ENCODE measurements at regions not wholly inside any gene's neighbourhood (a gene's known extent, or its start where the extent isn't known, plus 50 kb on each side); places are given as distances from the start of the nearest gene placed in this dataset.

- H3F3A ChIP-seq (ENCODE audit: insufficient read depth), result no peaks in the 10 kb centered on the region
- H3K27ac ChIP-seq (ENCODE audit: low read depth, low read length), result no peak overlapping the region
- no peaks in the 10 kb centered on the region for H3K9me2 ChIP-seq (replicated peaks; ENCODE audit: insufficient read depth, low read length)
- H3K79me2 ChIP-seq (ENCODE audit: insufficient read depth, low read length), result no peaks in the 10 kb centered on the region
- H3K9ac ChIP-seq (ENCODE audit: low read length), result no peak overlapping the region
- H3K36me3 ChIP-seq (ENCODE audit: low read length), result no peaks in the 10 kb centered on the region
- no peaks in the 10 kb centered on the region for H3K27me3 ChIP-seq (ENCODE audit: low read length)
- no peaks in the 10 kb centered on the region for H3K9me3 ChIP-seq (ENCODE audit: insufficient read depth, low read length)
- H4K20me1 ChIP-seq (ENCODE audit: low read depth, low read length), result no peaks in the 10 kb centered on the region
- no peak for TF ChIP-seq EZH2phosphoT487 (conservative IDR thresholded peaks at IDR 0.05; ENCODE audit: low read length)
- no peak for TF ChIP-seq CTCF (IDR thresholded peaks at IDR 0.05; ENCODE audit: insufficient read depth, low read length, poor library complexity, severe bottlenecking)
- H2AFZ ChIP-seq (ENCODE audit: low read depth, low read length, severe bottlenecking), result no peak overlapping the region
- no peak overlapping the region for H3K4me3 ChIP-seq (ENCODE audit: insufficient read depth, low read length, poor library complexity, severe bottlenecking)
- H3K4me2 ChIP-seq (ENCODE audit: low read depth, low read length, poor library complexity, severe bottlenecking), result no peak overlapping the region
Measured at GRCh38 chr2:53512071-53512826, 255.4 kb upstream of the CHAC2 start.

- no peak overlapping the region for H2AFZ ChIP-seq (ENCODE audit: low read depth, low read length, severe bottlenecking)
- H3K9me2 ChIP-seq (replicated peaks; ENCODE audit: insufficient read depth, low read length), result no peaks in the 10 kb centered on the region
- H3K27ac ChIP-seq (ENCODE audit: low read depth, low read length), result no peak overlapping the region
- H3K9ac ChIP-seq (ENCODE audit: low read length), result no peak overlapping the region
- no peaks in the 10 kb centered on the region for H3K36me3 ChIP-seq (ENCODE audit: low read length)
- H3K9me3 ChIP-seq (ENCODE audit: insufficient read depth, low read length), result no peaks in the 10 kb centered on the region
- no peak overlapping the region for H3K4me3 ChIP-seq (ENCODE audit: insufficient read depth, low read length, poor library complexity, severe bottlenecking)
- H4K20me1 ChIP-seq (ENCODE audit: low read depth, low read length), result no peaks in the 10 kb centered on the region
- no peak overlapping the region for H3K4me2 ChIP-seq (ENCODE audit: low read depth, low read length, poor library complexity, severe bottlenecking)
- no peaks in the 10 kb centered on the region for H3K79me2 ChIP-seq (ENCODE audit: insufficient read depth, low read length)
- no peak for TF ChIP-seq EZH2phosphoT487 (conservative IDR thresholded peaks at IDR 0.05; ENCODE audit: low read length)
- TF ChIP-seq CTCF (IDR thresholded peaks at IDR 0.05; ENCODE audit: insufficient read depth, low read length, poor library complexity, severe bottlenecking), result no peak
- H3F3A ChIP-seq (ENCODE audit: insufficient read depth), result no peaks in the 10 kb centered on the region
- no peaks in the 10 kb centered on the region for H3K27me3 ChIP-seq (ENCODE audit: low read length)
Measured at GRCh38 chr2:53511549-53511948, 256.1 kb upstream of the CHAC2 start.

DNA sequence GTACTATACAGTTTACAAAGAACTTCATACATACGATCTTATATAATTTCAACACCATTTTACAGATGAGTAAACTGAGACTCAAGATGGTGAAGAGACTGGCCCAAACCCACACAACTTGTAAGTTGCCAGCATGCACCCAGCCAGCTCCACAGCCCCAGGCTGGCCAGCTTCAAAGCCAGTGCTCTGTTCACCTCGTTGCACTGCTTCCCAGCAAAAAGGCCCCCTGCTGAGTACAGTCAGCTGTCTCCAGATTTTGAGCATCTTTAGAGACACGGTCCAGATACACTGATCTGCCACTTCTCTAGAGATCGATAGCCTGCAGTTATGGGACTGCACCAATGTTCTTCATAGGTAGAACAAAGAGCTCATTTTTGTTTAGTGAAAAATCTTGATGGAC is 257.2 kb upstream of the CHAC2 start:
- Histone ChIP-seq H3K79me2 (ENCODE audit: insufficient read depth, low read length) (no peaks in the 10 kb centered on the region), H3K4me2 (ENCODE audit: low read depth, low read length, poor library complexity, severe bottlenecking) (no peak overlapping the region), H3K9me3 (ENCODE audit: insufficient read depth, low read length) (no peaks in the 10 kb centered on the region), H3F3A (ENCODE audit: insufficient read depth) (no peaks in the 10 kb centered on the region), H4K20me1 (ENCODE audit: low read depth, low read length) (no peaks in the 10 kb centered on the region), H3K36me3 (ENCODE audit: low read length) (no peaks in the 10 kb centered on the region), H3K9ac (ENCODE audit: low read length) (no peak overlapping the region), H3K9me2 (replicated peaks; ENCODE audit: insufficient read depth, low read length) (no peaks in the 10 kb centered on the region), H2AFZ (ENCODE audit: low read depth, low read length, severe bottlenecking) (no peak overlapping the region), H3K27me3 (ENCODE audit: low read length) (no peaks in the 10 kb centered on the region), H3K4me3 (ENCODE audit: insufficient read depth, low read length, poor library complexity, severe bottlenecking) (no peak overlapping the region), H3K27ac (ENCODE audit: low read depth, low read length) (no peak overlapping the region)
- TF ChIP-seq EZH2phosphoT487 (conservative IDR thresholded peaks at IDR 0.05; ENCODE audit: low read length) (no peak), CTCF (IDR thresholded peaks at IDR 0.05; ENCODE audit: insufficient read depth, low read length, poor library complexity, severe bottlenecking) (no peak)

Measured in SU-DHL-6 (cell line).